Inferior parietal cortex (tissue), 1 donor: ENCODE measurements at regions not wholly inside any gene's neighbourhood (a gene's known extent, or its start where the extent isn't known, plus 50 kb on each side); places are given as distances from the start of the nearest gene placed in this dataset.

ENCODE experiments used
- DNase-seq: peaks from one replicate; pipeline ENCODE4 v3.0.0-alpha.2; 2016; ENCODE audit errors: extremely low spot score

DNA sequence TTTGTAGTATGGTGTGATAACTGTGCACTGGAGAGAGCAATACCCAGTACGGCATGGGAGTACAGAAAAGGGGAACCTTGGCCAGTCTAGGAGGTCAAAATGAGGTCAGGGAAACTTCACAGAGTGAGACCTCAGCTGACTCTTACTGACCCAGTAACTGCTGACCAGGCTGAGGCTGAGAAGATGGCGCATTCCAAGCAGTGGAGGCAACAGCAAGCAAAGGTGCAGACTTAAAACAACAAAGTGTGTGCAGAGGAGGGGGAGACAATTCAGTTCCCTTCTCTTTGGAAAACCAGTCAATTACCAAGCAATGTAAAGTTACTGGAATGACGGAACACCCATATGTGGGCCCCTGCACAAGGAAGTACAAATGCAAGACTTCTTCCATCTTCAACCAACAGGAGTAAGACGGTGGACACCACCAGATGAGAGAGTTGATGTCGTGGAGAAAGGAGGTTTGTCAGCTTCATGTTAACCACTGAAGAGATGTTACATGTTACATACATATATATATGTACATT is 54.6 kb upstream of the PRDX6 start:
- no peak for DNase-seq

DNA sequence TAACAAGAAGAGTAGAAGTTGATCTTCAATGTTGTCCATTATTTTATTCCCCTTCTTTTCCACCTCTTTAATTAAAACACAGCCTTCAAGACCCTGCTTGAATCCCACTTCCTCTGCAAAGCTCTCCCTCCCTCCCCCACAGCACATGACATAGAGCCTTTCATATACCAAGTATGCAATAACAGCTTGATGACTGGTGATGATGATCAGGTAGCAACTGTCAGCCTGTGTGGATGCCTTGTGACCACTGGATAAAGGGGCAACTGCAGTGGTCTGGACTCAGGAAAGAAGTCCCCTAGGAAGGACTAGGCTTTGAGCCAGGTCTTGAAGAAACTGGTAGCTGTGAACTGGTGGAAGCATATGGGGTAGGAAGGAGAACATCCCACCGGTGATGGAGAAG is 53.8 kb upstream of the PRDX6 start:
- DNase-seq = no peak

- no peak for DNase-seq
Measured at GRCh38 chr1:173424143-173424542, 53.0 kb upstream of the PRDX6 start.

DNA sequence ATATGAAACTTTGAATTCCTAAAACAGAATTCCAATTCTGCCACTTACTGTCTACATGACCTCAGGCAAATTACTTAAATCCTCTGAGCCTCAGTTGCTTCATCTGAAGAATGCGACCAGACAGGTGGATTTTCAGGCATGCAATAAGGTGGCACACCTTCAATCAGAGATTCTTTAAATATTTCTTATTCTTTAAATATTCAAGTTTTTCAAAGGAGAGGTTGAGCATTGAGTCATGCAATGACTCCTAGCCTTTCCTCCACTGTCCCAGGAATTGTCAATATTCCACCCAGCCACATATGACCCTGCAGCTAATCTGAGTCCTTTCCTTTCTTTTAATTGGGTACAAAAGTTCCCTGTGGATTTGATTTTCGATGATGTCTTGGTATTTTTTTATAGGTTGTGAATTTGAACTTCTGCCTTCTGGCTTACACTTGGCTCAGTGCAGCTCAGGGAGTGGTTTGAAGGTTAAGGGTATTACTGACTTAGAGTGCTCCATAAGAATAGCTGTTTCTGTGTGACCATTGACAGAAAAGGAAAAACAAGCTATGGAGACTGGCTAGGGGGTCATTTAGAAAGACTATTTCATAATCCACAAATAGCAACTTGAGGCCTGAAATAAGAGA is 52.2 kb upstream of the PRDX6 start:
- no peak for DNase-seq

DNA sequence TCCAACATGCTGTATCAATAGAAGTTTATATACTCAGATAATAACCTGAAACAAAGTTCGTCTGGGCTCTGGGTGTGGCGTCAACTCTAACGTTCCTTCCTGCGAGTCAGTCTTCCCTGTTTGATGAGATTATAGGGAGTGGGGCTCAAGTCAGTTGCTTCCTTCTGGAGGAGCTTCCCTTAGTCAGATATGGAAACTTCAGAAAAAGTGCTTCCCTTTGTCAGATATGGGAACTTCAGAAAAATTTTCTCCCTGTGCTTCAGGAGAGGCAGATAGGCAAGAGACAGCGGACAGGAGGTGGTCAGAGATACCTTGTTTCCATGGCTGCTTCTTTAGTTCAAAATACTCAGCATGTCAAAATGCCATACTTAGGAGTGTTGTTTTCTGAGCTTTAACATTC is 51.1 kb upstream of the PRDX6 start:
- DNase-seq = no peak

DNA sequence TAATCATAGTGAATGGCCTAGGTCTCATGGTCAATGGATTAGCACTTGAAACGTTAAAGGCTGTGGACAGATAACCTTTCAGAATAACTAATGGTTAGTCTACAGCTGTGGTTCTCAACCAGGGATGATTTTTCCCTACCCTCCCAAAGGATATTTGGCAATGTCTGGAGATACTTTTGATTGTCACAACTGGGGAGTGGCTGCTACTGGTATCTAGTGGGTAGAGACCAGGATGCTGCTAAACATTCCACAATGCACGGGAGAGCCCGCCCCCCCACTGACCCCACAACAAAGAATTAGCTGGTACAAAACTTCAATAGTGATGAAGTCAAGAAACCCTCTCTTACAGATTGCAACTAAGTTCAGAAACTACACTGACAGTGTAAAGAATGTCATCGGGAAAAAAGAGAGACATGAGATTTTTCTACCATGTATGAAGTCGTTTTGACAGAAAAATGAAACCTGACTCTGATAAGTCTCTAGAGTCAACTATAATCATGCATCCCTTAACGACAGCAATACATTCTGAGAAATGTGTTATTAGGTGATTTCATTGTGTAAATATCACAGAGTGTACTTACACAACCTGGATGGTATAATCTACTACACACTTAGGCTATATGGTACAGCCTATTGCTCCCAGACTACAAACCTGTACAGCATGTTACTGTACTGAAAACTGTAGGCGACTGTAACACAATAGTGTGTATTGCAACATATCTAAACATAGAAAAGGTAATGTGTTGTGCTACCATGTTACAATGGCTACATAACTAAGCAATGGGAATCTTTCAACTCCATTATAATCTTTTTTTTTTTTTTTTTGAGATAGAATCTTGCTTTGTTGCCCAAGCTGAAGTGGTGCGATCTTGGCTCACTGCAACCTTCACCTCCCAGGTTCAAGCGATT is 49.7 kb upstream of the PRDX6 start:
- no peak for DNase-seq
